Colonic mucosa (tissue), 4 donors: ENCODE measurements at regions not wholly inside any gene's neighbourhood (a gene's known extent, or its start where the extent isn't known, plus 50 kb on each side); places are given as distances from the start of the nearest gene placed in this dataset.
"Not testable (repeated sequence)": the region's sequence is repeated elsewhere in the genome, so short reads cannot be mapped to it uniquely, and the experiment has no call there.

ENCODE experiments used
- DNase-seq: peaks from one replicate; pipeline ENCODE4 v3.0.0-alpha.2; 2020
- H3K27ac ChIP-seq: fragments of 200-600 bp; one replicate; pipeline ENCODE4 v1.8.0; 2021
- H3K27me3 ChIP-seq: fragments of 200-600 bp; one replicate; pipeline ENCODE4 v1.8.0; 2021
- H3K36me3 ChIP-seq: fragments of 200-600 bp; one replicate; pipeline ENCODE4 v1.8.0; 2021
- H3K4me1 ChIP-seq: fragments of 200-600 bp; one replicate; pipeline ENCODE4 v1.8.0; 2021; ENCODE audit warnings: mild to moderate bottlenecking
- H3K4me3 ChIP-seq: fragments of 200-600 bp; one replicate; pipeline ENCODE4 v1.8.0; 2021
- H3K9ac ChIP-seq, 2 donors: one replicate each; pipeline ENCODE4 v1.7.0; 2013; ENCODE audit warnings: control low read depth in 2 of 2, low read depth in 2 of 2, low read length in 2 of 2
- H3K9me3 ChIP-seq: fragments of 200-600 bp; one replicate; pipeline ENCODE4 v1.8.0; 2021
- CTCF ChIP-seq: fragments of 200-600 bp; IDR thresholded peaks from one replicate; pipeline ENCODE4 v1.8.0; 2022; ENCODE audit warnings: antibody characterized with exemption, mild to moderate bottlenecking
- intact Hi-C: fragments of 100-400 bp; cut with DNase I; formaldehyde crosslinking; loops from one replicate; pipeline ENCODE4 v1.14.1; 2022
- donor health status: healthy.
- donor health status: DM: no; HTN: no; CAD: no.
- donor health status: DM: no; HTN: no; CAD: no.

- no peak for DNase-seq
- intact Hi-C loops = no loop called here
Observed at GRCh38 chr1:79497193-79497773, 490.8 kb upstream of the ADGRL4 start.

GRCh38 chr1:79496129-79496528 lies 489.6 kb upstream of the ADGRL4 start:
- intact Hi-C loops = no loop called here
- no peak for DNase-seq
- H3K9me3 ChIP-seq = no peaks in the 10 kb centered on the region
- TF ChIP-seq CTCF = no peak
- H3K9ac ChIP-seq = no peak overlapping the region
- H3K27ac ChIP-seq = no peak overlapping the region
- no peak overlapping the region for H3K4me3 ChIP-seq
- no peaks in the 10 kb centered on the region for H3K36me3 ChIP-seq
- H3K4me1 ChIP-seq = no peaks in the 10 kb centered on the region
- no peaks in the 10 kb centered on the region for H3K27me3 ChIP-seq

More at GRCh38 chr1:79497193-79497773, 490.8 kb upstream of the ADGRL4 start:
- Histone ChIP-seq H3K27me3 (no peaks in the 10 kb centered on the region), H3K4me3 (no peak overlapping the region), H3K27ac (no peak overlapping the region), H3K9me3 (no peaks in the 10 kb centered on the region), H3K9ac (no peak overlapping the region), H3K4me1 (no peaks in the 10 kb centered on the region), H3K36me3 (no peaks in the 10 kb centered on the region)
- TF ChIP-seq CTCF = peak; percentile 65

GRCh38 chr1:79493702-79494101 lies 487.2 kb upstream of the ADGRL4 start:
- H3K9ac ChIP-seq, H3K4me1 ChIP-seq, H3K27ac ChIP-seq, H3K36me3 ChIP-seq, DNase-seq, intact Hi-C loops, H3K9me3 ChIP-seq, H3K4me3 ChIP-seq, H3K27me3 ChIP-seq: not testable (repeated sequence)

GRCh38 chr1:79488572-79489121 lies 482.1 kb upstream of the ADGRL4 start:
- intact Hi-C loops, DNase-seq, H3K4me3 ChIP-seq, H3K9ac ChIP-seq, H3K4me1 ChIP-seq, H3K9me3 ChIP-seq, H3K27ac ChIP-seq, H3K27me3 ChIP-seq, H3K36me3 ChIP-seq: not testable (repeated sequence)

- Histone ChIP-seq H3K4me1 (no peaks in the 10 kb centered on the region), H3K4me3 (no peak overlapping the region), H3K36me3 (no peaks in the 10 kb centered on the region), H3K9me3 (no peaks in the 10 kb centered on the region), H3K27ac (no peak overlapping the region), H3K9ac (no peak overlapping the region), H3K27me3 (no peaks in the 10 kb centered on the region)
- intact Hi-C loops = no loop called here
- TF ChIP-seq CTCF = no peak
- no peak for DNase-seq
Observed at GRCh38 chr1:79478728-79479373, 472.3 kb upstream of the ADGRL4 start.

- intact Hi-C loops = no loop called here
- TF ChIP-seq CTCF = no peak
- no peaks in the 10 kb centered on the region for H3K27me3 ChIP-seq
- no peaks in the 10 kb centered on the region for H3K4me1 ChIP-seq
- H3K36me3 ChIP-seq = no peaks in the 10 kb centered on the region
- DNase-seq = no peak
- no peak overlapping the region for H3K4me3 ChIP-seq
- no peak overlapping the region for H3K9ac ChIP-seq
- no peak overlapping the region for H3K27ac ChIP-seq
- no peaks in the 10 kb centered on the region for H3K9me3 ChIP-seq
Observed at GRCh38 chr1:79478160-79478559, 471.6 kb upstream of the ADGRL4 start.
